HG03457 (cell line): ENCODE measurements at regions not wholly inside any gene's neighbourhood (a gene's known extent, or its start where the extent isn't known, plus 50 kb on each side); places are given as distances from the start of the nearest gene placed in this dataset.
"Not testable (repeated sequence)": the region's sequence is repeated elsewhere in the genome, so short reads cannot be mapped to it uniquely, and the experiment has no call there.

Experiments used
- ATAC-seq: cut with Tn5 transposase; IDR thresholded peaks from one replicate; pipeline ENCODE4 v1.9.1; 2021; ENCODE audit warnings: moderate number of reproducible peaks; ENCODE audit not compliant: unreplicated experiment

- no peak for ATAC-seq
These were observed 466.6 kb upstream of the ERCC4 start for GRCh38 chr16:13453325-13453724.

DNA sequence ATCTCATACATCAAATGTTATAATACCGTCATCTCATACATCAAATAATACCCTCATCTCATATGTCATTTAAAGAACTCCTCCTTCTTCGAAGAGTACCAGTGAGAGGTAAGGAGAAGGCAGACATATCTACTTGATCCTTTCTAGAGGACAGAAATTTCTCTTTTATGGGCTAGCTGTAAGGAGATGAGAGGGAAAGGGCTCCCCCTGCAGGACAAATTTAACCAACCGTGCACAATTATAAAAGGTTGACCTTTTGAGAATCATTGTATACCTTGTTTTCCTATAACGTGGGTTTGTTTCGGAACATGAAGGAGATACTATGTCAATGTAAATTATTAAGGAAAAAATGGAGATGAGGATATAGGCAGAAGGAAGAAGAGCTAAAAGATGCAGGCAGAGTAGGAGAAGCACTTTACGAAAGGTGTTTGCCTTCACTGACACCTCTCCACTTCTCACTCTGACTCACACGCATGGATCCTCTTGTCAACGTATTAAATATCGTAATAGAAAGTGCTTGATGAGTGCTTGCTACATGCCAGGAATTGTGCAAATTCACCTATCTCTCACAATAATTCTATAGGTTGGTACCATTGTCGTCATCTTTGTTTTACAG is 465.9 kb upstream of the ERCC4 start:
- ATAC-seq = no peak

DNA sequence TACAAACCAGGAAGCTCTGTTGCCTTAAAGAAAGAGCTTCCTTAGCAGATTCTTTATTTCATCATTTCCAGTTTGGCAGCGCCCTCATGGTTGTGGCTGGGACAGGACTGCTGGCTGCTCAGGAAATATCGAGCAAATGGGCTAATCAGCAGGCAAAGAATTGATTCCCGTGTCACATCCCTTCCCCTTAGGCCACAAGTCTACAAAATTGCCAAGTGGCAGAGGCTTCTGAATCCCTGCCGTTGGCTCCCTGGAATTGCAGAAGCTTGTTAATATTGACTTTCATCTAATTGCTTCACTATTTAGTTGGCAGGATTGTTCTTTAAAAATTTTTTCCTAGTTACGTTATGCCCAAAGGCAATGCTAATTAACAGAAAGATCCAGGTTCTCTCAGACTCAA is 456.3 kb upstream of the ERCC4 start:
- ATAC-seq = no peak

- no peak for ATAC-seq
These were observed 448.9 kb upstream of the ERCC4 start for GRCh38 chr16:13471036-13471435.

DNA sequence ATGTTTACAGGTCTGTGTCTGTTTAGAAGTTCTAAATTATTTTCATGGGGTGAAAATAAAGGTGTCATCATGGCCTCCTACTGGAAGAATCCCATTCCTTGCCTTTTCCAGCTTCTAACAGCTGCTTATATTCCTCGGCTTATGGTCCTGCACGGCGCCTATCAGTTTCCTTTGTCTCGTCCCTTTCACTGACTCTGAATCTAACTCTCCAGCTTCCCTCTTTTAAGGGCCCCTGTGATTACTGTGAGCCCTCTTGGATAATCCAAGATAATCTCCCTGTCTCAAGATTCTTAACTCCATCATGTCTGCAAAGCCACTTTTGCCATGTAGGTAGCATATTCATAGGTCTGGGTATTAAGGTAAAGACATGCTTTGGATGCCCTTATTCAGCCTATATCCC is 441.0 kb upstream of the ERCC4 start:
- no peak for ATAC-seq

GRCh38 chr16:13479549-13479948 is 440.4 kb upstream of the ERCC4 start:
- no peak for ATAC-seq

DNA sequence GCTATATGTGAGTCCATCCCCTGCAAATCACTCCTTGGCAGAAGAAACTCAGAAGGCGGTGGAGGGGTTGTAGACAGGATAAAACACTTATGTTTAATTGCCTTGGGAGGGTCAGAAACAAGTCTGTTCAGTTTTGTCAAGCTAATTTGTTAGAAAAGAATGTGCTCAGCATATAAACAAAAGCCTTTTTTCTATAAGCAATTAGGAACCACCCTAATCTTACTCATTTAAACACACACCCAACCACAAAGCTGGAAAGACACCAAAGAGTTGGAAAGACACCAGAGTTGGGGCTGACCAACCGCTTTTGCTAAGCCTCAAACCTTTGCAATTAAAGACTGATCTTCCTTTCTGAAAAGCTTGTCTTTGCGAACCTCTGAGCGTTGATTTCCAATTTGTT is 439.2 kb upstream of the ERCC4 start:
- no peak for ATAC-seq

GRCh38 chr16:13483121-13483520 is 436.8 kb upstream of the ERCC4 start:
- ATAC-seq = no peak

DNA sequence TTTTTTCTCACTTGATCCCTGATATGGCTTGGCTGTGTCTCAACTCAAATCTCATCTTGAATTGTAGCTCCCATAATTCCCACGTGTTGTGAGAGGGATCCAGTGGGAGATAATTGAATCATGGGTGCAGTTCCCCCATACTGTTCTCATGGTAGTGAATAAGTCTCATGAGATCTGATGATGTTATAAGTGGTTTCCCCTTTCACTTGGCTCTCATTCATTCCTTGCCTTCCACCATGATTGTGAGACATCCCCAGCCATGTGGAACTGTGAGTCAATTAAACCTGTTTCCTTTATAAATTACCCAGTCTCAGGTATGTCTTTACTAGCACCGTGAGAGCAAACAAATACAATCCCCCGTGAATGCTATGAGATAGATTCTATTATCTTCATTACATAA is 430.5 kb upstream of the ERCC4 start:
- not testable (repeated sequence) for ATAC-seq

DNA sequence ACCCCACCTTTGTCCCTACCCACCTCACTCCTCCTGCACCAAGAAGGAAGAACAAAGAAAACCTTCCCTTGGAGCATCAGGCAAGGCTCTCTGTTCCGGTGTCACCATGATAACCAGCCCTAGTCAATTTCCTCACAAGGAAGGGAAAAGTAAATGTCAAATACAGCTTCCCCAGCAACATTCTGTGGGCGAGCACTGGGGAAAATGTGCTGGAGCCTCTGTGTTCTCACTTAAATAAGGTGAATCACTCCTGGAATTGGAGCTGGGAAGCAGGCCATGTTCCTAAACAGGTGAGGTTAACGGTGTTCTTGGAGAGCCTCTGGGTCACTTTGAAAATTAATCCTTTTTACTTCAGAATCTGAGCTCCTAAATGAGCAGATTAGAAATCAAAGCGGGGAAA is 427.9 kb upstream of the ERCC4 start:
- no peak for ATAC-seq

DNA sequence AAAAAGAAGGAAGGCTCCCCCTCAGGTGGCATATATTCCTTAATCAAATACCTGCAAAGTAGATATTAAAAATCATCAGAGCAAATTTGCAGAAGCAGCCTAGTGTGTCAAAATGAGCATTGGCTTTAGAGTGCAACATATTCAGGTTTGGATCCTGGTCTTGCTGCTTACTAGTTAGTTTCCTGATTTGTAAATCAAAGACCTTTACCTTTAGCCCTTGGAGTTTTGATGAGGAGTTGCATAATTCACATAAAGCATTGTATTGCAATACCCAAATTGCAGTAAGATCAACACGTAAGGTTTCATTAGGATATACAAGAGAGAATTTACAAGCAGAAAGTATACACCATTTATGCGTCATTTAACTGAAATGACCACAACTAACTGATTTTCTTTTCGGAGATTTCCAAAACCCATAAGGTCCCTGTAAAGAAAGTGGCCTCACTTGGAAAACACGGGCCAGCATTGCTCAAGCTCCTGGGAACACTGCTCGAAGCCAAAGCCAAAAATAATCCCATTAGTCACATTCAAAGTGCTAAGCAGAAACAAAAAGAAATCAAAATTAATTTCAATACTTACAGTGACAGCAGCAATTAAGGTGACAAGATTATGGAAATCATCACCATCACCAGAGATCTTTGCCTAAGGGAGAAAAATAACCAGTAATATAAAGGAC is 415.9 kb upstream of the ERCC4 start:
- no peak for ATAC-seq

- ATAC-seq = no peak
These were observed 412.4 kb upstream of the ERCC4 start for GRCh38 chr16:13507530-13507929.

DNA sequence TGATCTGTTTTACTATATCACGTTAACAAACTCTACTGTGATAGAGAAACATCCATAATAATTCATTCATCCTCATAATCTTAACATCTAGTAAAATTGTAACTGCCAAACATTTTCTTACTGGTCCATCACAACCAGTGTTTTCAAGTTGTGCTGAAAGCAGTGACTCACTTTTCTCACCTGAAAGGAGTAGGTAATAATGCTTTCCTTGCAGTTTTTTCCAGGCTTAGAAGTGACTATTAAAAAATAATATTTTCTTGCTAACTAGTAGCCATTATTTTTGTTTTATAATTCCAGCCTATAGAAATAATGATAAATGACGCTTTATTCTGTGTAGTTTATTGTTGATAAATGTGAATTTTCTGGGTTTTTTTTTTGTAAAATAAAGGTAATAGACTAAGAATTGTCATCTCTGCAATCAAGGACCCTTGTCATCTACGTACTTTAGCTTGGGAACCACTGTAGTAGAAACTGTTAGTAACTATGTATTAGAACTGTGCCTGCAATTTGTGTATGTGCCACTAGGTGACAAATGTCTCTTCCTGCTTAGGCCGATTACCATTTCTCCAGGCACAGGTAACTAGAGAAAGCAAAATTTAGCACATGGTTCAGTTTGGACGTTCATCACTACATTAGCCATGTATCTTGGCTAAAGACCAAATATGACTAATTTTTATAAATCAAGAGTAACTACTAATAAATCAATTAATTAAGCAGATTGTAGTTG is 409.4 kb upstream of the ERCC4 start:
- ATAC-seq = no peak

- ATAC-seq = no peak
These were observed 402.1 kb upstream of the ERCC4 start for GRCh38 chr16:13517841-13518240.

- no peak for ATAC-seq
These were observed 400.1 kb upstream of the ERCC4 start for GRCh38 chr16:13519871-13520270.

GRCh38 chr16:13521356-13521755 is 398.6 kb upstream of the ERCC4 start:
- ATAC-seq = no peak

GRCh38 chr16:13527332-13527731 is 392.6 kb upstream of the ERCC4 start:
- ATAC-seq = no peak

- ATAC-seq = no peak
These were observed 391.3 kb upstream of the ERCC4 start for GRCh38 chr16:13528691-13529090.

DNA sequence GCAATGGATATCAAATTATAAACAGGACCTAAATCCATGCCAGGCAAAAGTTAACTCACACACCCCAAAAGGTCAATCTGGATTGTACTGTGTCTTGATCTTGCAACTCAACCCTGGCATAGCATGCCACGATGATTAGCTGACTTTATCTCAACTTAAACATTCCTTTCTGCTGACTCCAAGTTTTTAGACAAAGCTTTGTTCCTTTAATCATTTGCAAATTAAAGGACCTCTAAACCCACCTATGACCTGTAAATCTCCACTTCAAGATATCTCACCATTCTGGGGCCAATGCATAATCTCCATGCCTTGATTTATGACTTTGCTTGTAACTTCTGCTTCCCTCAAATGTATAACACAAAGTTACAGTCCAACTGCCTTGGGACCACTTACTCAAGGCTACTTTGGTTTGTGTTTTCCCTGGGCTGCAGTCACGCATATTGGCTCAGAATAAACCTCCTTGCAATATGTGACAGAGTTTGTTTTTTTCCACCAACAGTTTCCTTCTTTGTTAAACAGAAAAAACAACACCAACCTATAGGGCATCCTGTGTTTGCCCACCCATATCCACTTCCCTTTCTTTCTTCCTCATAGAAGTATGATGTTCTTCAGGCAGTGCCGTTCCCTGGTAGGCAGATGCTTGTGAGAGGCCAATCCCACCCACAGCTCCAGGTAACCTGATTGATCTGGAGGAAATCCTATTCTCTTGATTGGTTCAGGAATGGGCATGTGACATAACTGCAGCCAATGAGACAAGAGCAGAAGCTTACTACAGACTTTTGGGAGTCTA is 390.6 kb upstream of the ERCC4 start:
- no peak for ATAC-seq

- no peak for ATAC-seq
These were observed 379.2 kb upstream of the ERCC4 start for GRCh38 chr16:13540771-13541170.

DNA sequence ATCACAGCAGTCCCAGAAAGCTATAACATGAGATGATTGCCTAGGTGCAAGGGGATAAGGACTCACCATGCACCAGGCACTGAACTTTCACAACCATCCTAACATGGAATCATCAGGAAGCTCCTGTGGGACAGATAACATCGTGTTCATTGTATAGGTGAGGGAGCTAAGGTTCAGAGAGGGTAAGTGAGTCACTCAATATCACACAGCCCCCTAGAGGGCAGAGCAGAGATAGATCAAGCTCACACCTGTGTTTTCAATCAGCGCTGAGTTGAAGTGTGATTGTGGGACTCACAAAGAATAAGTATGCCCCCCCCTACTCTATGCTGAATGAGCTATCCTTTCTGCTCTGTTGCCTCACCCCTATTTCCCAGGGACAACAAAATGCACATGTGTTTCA is 377.7 kb upstream of the ERCC4 start:
- ATAC-seq = no peak

- no peak for ATAC-seq
These were observed 376.1 kb upstream of the ERCC4 start for GRCh38 chr16:13543850-13544249.
